ENCODE measurements at regions not wholly inside any gene's neighbourhood (a gene's known extent, or its start where the extent isn't known, plus 50 kb on each side); places are given as distances from the start of the nearest gene placed in this dataset.

DNA sequence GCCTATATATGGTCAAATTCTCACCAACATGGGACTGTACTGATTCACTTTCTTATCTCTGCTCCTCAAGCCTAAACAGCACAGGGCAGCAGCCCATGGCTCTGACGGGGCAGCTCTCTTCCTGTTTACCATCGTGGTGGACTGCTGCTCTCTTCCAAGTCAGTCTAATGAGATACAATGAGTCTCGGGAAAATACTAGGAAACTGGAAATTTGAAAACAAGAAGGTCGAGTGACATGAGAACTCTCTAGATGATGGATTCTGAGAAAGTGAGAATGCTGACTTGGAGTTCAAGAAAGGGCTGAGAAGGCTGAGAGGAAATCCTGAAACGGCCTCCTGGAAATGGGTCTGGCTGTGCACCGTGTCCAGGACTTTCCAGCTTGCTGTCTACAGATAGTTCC lies 122.8 kb upstream of the ARGLU1 start:
- no peak for DNase-seq

GRCh38 chr13:106689906-106690305 lies 122.0 kb upstream of the ARGLU1 start:
- no peak for DNase-seq

DNA sequence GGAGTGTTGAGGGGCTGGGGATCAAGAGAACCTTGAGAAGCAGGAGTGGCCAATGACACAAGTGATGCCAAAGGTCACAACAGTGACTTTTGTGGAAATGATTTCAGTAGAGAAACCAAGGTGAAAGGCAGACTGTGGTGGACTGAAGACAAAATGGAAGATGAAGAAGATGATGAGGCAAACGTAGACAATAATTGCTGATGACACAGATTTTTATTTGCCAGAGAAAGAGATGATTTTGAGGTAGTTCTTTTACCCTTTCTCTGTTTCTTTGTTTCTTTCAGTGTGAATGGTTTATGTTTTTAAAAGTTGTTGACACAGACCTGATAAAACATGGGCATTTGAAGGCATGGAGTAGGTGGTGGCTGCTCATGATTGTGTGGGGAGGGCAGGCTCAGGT lies 121.0 kb upstream of the ARGLU1 start:
- no peak for DNase-seq

- no peak for DNase-seq
These were observed 118.2 kb upstream of the ARGLU1 start for GRCh38 chr13:106686163-106686562.

GRCh38 chr13:106685143-106685542 lies 117.2 kb upstream of the ARGLU1 start:
- no peak for DNase-seq

DNA sequence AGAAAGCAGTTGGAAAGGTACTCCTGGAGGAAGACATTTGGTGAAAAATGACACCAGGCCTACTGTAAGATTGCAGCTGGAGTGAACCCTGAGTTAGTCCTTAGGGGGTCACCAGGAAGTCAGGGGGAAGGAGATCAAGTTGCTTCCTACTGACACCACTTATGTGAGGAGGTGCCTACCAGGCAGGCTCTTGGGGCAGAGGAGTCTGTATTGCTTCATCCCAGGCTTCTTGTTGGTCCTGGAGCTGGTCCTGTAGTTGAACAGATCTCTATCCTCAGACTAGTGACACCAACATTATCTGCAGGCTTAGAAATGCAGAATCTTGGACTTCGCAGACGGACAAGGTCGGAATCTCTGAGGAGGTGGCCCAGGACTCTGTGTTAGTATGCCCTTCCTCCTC lies 116.0 kb upstream of the ARGLU1 start:
- DNase-seq = no peak

DNA sequence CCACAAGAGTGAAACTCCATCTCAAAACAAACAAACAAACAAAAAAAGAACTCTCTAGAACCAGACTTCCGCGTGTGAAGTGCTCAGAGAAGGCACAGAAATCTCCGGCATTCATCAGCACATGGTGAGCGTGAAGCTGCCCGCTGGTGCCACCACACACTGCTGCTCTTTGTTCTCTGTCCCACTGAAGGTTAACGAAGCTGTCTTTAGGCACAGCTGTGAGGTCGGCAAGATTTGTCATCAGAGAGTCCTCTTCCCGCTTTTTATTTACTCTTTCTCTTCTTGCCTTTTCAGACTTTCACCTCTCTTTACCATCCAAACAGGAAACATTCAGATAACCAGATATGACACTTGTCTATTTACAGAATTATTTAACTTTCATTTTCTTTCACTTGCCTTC lies 115.2 kb upstream of the ARGLU1 start:
- no peak for DNase-seq

GRCh38 chr13:106681997-106682396 lies 114.1 kb upstream of the ARGLU1 start:
- DNase-seq = no peak

GRCh38 chr13:106681536-106681935 lies 113.6 kb upstream of the ARGLU1 start:
- DNase-seq = no peak

DNA sequence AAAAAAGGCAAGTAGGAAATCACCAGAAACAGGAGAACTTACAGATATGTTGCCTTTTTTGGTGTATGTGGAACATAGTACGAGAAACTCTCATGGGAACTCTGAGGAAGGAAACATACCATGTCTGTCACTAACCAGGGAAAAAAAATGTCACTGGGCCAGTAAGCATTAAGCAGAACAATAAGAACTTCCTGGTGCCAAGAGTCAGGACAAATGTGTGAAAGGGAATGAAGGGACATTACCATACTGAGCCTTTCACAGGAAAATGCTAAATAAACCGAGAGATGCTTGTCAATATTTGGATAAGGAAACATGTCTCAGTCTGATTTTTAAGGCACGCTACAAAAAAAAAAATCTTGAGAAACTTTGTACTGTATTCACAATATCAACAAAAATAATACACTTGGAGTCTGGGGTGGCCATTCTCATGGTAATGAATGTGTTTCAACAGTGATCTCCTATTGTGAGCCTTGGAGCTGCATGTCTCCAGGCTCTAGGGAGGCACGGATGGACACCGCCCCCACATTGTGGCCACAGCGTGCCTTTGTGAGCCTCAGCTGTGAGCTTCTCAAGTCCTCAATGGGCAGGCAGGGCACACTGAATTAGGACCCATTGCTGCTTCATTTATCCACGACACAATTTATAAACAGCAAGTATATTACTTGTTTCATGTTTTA lies 113.0 kb upstream of the ARGLU1 start:
- DNase-seq = no peak

GRCh38 chr13:106678646-106679418 lies 110.9 kb upstream of the ARGLU1 start:
- no peak for DNase-seq

GRCh38 chr13:106675311-106675710 lies 107.4 kb upstream of the ARGLU1 start:
- DNase-seq = no peak

- no peak for DNase-seq
These were observed 93.0 kb upstream of the ARGLU1 start for GRCh38 chr13:106660746-106661625.

DNA sequence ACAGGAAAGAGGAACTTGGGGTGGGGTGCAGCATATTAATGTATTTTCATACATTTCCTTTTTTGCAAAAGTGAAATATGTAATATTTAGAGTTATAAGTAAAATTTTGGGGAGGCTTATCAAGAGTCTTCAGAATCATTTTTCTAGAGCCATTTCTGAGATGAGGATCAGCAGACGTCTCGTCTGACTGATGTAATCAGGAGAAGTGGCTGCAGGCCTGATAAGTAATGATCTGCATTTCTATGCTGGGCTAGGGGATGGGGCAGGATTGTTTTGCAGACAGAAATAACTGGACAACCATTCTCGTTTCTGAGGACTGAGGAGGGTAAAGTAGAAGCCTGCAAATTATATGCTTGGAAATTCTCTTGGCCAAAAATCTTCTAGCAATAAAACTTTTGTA lies 89.2 kb upstream of the ARGLU1 start:
- DNase-seq = no peak

DNA sequence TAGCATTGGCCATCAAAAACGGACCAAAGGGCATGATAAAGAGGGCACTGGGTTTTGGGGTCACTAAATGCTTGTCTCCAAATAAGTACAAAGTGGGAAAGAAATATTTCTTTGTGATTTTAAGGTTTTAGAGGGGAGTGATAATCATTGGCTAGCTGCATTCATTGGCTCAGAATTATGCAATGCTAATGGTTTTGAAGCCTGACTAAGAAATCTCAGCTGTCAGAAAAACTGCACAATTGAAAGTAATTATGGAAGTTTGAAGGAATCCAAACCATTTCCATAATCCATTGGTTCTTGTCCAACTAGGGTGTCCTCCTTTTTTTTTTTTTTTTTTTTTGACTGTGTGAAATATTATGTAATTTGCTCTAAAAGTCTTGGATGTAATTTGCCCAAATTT lies 88.2 kb upstream of the ARGLU1 start:
- DNase-seq = no peak

GRCh38 chr13:106651442-106651841 lies 83.5 kb upstream of the ARGLU1 start:
- no peak for DNase-seq

GRCh38 chr13:106650690-106651205 lies 82.8 kb upstream of the ARGLU1 start:
- no peak for DNase-seq

GRCh38 chr13:106649495-106649894 lies 81.6 kb upstream of the ARGLU1 start:
- no peak for DNase-seq

DNA sequence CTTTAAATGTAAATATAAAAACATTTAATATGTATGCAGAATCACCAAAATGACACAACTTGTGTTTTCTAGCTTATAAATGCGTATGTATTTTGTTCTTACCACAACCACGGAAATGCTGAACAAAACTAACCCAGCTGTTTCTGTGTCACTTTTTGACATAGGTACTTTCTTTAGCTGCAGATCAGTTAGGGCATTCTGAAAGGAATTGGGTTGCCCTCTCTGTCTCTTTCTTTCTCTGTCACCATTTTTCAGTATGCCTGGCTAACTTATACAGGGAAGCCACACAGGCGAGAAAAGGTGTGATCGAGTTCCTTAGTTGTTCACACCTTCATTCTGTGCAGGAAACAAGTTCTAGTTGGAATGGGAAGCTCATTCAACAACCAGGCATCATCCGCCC lies 72.6 kb upstream of the ARGLU1 start:
- DNase-seq = no peak

DNA sequence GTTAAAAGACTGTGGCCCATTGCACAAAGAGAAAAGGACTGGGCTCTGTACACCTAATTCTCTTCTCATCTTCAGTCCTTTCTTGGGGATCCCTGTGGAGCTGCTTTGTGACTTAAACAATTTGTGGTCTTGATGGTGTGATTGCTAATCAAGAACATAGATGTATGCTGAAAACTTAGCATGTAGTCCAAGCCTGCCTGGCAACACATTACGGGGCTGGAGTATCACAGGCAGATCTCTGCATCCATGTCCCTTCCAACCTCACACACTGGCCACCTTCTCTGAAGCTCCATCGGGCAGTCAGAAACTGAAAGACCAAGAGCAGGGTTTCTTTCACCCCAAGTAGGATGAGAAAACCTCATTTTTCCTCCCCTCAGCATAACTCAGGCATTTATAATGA lies 69.6 kb upstream of the ARGLU1 start:
- DNase-seq = no peak

- no peak for DNase-seq
These were observed 68.6 kb upstream of the ARGLU1 start for GRCh38 chr13:106636492-106636891.

GRCh38 chr13:106635616-106636015 lies 67.7 kb upstream of the ARGLU1 start:
- no peak for DNase-seq

- no peak for DNase-seq
These were observed 65.4 kb upstream of the ARGLU1 start for GRCh38 chr13:106633321-106633720.

DNA sequence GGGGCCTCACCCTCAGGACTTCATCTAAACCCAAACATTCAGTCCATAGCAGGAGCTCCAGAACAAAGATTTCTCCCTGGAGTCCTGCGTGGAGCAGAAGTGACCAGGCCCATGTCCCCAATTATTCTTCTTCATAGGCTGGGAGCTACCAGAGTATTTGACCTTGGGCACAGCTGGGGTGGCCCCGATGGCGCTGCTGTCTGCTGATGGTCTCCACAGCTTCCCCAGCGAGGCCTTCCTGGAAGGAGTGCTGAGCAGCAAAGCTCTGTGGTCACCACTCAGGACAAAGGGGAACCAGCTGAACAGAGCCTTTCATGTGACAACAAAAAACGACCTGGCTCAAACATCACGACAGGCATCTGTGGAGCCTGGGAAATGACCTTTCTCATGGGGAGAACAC lies 62.7 kb upstream of the ARGLU1 start:
- DNase-seq = no peak
